ENCODE measurements at regions not wholly inside any gene's neighbourhood (a gene's known extent, or its start where the extent isn't known, plus 50 kb on each side); places are given as distances from the start of the nearest gene placed in this dataset.

DNA sequence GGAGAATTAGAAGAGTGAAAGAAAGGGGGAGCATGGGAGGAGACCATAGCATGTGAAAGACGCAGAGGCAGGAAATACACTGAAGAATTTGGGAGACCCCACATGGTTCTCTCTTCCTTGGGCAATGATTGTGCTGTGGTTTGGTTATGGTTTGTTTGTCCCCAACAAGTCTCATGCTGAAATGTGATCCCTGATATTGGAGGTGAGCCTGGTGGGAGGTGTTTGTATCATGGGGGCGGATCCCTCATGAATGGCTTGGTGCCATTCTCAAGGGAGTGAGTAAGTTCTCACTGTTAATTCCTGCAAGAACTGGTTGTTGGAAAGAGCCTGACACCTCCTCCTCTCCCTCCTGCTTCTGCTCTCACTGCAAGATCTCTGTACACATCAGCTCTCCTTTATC, 78.6 kb upstream of the RAI2 start:
- TF ChIP-seq, protein P1, sequence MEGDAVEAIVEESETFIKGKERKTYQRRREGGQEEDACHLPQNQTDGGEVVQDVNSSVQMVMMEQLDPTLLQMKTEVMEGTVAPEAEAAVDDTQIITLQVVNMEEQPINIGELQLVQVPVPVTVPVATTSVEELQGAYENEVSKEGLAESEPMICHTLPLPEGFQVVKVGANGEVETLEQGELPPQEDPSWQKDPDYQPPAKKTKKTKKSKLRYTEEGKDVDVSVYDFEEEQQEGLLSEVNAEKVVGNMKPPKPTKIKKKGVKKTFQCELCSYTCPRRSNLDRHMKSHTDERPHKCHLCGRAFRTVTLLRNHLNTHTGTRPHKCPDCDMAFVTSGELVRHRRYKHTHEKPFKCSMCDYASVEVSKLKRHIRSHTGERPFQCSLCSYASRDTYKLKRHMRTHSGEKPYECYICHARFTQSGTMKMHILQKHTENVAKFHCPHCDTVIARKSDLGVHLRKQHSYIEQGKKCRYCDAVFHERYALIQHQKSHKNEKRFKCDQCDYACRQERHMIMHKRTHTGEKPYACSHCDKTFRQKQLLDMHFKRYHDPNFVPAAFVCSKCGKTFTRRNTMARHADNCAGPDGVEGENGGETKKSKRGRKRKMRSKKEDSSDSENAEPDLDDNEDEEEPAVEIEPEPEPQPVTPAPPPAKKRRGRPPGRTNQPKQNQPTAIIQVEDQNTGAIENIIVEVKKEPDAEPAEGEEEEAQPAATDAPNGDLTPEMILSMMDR (IDR thresholded peaks at IDR 0.05; ENCODE audit: control extremely low read depth, extremely low read depth, low read depth, missing control alignments): no peak
- no peak for DNase-seq (ENCODE audit: extremely low spot score)
- CTCF ChIA-PET: no interaction called here
- POLR2A ChIA-PET: no interaction called here

DNA sequence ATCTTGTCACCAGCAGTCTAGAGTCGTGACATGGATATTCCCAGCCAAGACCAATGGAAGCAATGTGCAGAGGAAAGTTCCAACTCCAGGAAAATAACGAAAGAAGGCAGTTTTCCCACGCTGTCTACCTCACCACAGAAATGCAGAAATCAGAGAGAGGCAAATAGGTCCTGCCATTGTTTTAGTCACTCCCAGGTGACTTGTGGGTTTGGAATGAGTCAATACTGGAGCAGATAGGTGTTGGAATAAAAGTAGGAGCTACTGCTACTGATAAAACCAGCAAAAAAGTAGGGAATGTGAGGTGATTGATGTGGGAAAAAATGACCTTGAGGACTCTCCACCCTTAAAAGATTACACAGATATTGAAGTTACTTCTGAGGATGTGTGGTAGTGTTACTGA, 72.8 kb upstream of the RAI2 start:
- ChIA-PET POLR2A (no interaction called here), CTCF (interaction anchor here (1.5 kb wide), 1 partner anchor 8 kb away, joined by 4 read pairs; no protein-coding TSS in a partner anchor)
- TF ChIP-seq, protein P1 (IDR thresholded peaks at IDR 0.05; ENCODE audit: control extremely low read depth, extremely low read depth, low read depth, missing control alignments): no peak
- no peak for DNase-seq (ENCODE audit: extremely low spot score)

DNA sequence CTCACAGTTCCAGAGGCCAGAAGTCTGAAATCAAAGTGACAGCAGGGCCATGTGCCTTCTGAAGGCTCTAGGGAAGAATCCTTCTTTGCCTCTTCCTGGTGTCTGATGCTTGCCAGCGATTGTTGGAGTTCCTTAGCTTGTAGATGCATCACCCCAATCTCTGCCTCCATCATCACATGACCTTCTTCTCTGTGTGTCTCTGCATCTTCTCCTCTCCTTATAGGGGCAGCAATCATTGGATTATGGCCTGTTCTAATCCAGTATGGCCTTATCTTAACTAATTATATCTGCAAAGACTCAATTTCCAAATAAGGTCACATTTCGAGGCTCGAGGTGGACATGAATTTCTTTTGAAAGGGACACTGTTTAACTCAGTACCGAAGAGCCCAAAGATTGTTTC, 71.7 kb upstream of the RAI2 start:
- POLR2A ChIA-PET: no interaction called here
- TF ChIP-seq, protein P1 (IDR thresholded peaks at IDR 0.05; ENCODE audit: control extremely low read depth, extremely low read depth, low read depth, missing control alignments): no peak
- DNase-seq (ENCODE audit: extremely low spot score): no peak
- CTCF ChIA-PET: no interaction called here

DNA sequence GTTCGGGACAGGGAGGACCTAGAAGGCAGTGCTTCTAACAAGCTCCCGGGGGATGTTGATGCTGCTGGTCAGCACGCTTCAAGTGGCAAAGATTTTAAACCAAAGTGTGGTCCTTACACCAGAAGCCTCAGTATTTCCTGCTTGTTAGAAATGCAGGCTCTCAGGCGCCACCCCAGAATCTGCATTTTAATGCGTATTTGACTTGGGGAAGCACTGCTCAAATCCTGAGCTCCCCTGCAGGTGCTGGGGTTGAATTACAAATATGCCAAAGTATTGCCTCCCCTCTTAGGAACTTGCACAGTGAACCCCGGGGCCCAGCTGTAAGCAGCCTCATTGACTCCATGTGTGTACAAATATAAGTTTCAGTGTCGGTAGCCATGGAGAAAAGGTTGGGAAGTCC, 70.8 kb upstream of the RAI2 start:
- no peak for DNase-seq (ENCODE audit: extremely low spot score)
- CTCF ChIA-PET: interaction anchor here (1.1 kb wide), 1 partner anchor 11 kb away, joined by 3 read pairs; no protein-coding TSS in a partner anchor
- POLR2A ChIA-PET: no interaction called here
- TF ChIP-seq, protein P1 (IDR thresholded peaks at IDR 0.05; ENCODE audit: control extremely low read depth, extremely low read depth, low read depth, missing control alignments): no peak

DNA sequence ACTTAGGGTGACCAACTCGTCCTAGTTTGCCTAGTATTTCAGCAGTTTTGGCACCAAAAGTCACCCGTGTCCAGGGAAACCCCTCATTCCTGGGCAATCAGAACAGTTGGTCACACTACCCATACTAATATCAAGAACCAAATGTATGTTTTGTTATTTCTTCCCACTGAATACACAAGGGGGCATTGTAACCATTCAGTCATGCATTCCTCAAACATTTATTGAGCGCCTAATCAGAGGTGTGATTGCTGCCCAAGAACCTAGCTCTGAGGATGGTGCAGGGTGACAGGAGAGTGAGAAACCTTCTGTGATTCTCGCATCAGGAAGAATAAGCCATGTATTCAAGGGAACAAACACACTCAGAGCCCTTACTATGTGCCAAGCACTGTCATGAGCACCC, 69.8 kb upstream of the RAI2 start:
- ChIA-PET CTCF (no interaction called here), POLR2A (no interaction called here)
- no peak for DNase-seq (ENCODE audit: extremely low spot score)
- TF ChIP-seq, protein P1 (IDR thresholded peaks at IDR 0.05; ENCODE audit: control extremely low read depth, extremely low read depth, low read depth, missing control alignments): no peak

DNA sequence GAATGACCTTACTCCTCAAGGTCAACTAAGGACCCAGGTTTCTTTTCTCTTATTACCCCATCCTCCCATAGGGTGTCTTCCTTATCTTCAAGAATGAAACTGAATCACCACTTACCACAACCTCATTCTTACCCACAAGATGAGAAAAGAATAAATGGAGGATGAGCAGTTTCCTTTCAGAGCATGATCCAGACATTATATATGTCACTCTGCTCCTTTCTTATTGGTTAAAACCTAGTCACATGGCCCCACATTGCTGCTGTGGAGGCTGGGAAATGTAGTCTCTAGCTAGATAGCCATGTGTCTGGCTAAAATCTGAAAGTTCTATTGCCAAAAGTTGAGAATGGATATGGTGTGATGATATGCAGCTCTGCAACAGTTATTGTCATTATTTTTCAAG, 62.4 kb upstream of the RAI2 start:
- CTCF ChIA-PET: no interaction called here
- POLR2A ChIA-PET: no interaction called here
- no peak for DNase-seq (ENCODE audit: extremely low spot score)
- TF ChIP-seq, protein P1 (IDR thresholded peaks at IDR 0.05; ENCODE audit: control extremely low read depth, extremely low read depth, low read depth, missing control alignments): no peak

DNA sequence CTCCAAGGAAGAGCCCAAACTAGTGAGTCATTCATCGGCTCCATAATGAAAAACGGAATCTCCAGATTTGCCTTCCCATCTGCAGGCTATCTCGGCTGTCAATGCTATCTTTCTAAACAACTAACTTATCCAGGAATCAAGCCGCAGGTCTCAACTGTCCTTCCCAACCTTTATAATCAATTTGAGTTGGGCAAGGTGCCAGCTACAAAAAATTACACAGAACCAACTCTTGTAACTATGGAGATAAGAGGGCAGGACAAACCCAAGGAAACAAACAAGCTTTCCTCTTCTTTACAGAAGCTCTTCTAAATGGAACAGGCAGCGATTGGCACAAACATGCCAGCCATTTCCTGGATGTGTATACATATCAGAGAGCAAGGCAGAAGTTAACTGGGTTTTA, 61.2 kb upstream of the RAI2 start:
- DNase-seq (ENCODE audit: extremely low spot score): no peak
- ChIA-PET CTCF (no interaction called here), POLR2A (no interaction called here)
- TF ChIP-seq, protein P1 (IDR thresholded peaks at IDR 0.05; ENCODE audit: control extremely low read depth, extremely low read depth, low read depth, missing control alignments): no peak
